Memory B cell (primary cell): ENCODE measurements at regions not wholly inside any gene's neighbourhood (a gene's known extent, or its start where the extent isn't known, plus 50 kb on each side); places are given as distances from the start of the nearest gene placed in this dataset.

Source experiments
- ATAC-seq: fragments of 150-1000 bp; cut with Tn5 transposase; 2 replicates; pipeline ENCODE4 v1.10.0; 2021; ENCODE audit warnings: low read depth, mild to moderate bottlenecking, moderate library complexity
- DNase-seq, 2 donors: peaks; one replicate each; pipeline ENCODE4 v3.0.0; 2022; ENCODE audit warnings: low spot score in 2 of 2
- H3K27ac Mint-ChIP-seq: one replicate; pipeline ENCODE4 v1.8.0; 2022; ENCODE audit warnings: mild to moderate bottlenecking, moderate library complexity, mixed read lengths
- H3K27me3 Mint-ChIP-seq: one replicate; pipeline ENCODE4 v1.8.0; 2022; ENCODE audit warnings: mixed read lengths
- H3K36me3 Mint-ChIP-seq: one replicate; pipeline ENCODE4 v1.8.0; 2022; ENCODE audit warnings: mild to moderate bottlenecking, mixed read lengths
- H3K4me1 Mint-ChIP-seq: one replicate; pipeline ENCODE4 v1.8.0; 2022; ENCODE audit warnings: mixed read lengths
- H3K4me3 Mint-ChIP-seq: one replicate; pipeline ENCODE4 v1.8.0; 2022; ENCODE audit warnings: mild to moderate bottlenecking, moderate library complexity, mixed read lengths
- H3K9me3 Mint-ChIP-seq: one replicate; pipeline ENCODE4 v1.8.0; 2022; ENCODE audit warnings: mixed read lengths

DNA sequence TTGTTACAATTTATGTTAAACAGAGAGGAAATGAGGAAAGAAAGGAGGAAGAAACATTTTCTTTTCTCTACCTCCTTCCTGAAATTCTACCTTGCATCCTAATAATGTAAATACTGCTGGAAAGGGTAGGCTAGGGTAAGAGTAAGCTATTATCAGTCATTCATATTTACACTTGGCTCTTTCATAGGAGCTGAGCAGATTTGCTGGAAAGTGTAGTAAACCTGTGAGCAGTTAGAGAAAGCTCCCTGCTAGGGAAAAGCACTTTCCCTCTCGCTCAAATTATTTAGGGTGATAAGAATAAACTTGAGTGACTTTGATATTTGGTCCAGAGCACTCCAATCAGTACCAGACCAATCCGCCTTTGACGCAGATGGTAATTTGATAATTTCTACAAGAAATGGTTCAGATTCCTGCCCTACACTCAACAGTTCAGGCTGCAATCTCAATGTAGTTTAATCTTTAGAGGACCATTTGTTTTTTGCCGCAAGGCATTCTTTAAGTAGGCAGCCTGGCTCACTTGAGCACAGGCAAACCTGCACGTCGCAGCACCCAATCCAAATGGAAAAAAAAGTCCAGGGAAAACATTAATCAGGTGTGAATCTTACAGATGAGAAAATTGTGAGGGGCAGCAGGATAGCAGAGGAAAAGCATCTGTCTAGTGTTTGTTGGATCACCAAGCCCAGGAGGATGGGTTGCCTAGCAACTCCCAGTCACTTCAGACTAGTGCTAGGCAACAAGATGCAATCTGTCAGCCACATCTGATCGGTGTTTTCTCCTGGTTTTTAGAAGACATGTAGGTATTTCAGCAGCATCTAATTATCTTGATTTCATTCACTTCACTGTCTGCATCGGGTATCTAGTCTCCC, 68.6 kb upstream of the KL start:
- ATAC-seq (no peak), DNase-seq (no peak)
- Mint-ChIP-seq H3K9me3 (peaks cover 1% of the 10 kb centered on the region), H3K4me1 (no peaks in the 10 kb centered on the region), H3K4me3 (no peak overlapping the region), H3K36me3 (no peaks in the 10 kb centered on the region), H3K27ac (no peak overlapping the region), H3K27me3 (peaks cover 3% of the 10 kb centered on the region)

DNA sequence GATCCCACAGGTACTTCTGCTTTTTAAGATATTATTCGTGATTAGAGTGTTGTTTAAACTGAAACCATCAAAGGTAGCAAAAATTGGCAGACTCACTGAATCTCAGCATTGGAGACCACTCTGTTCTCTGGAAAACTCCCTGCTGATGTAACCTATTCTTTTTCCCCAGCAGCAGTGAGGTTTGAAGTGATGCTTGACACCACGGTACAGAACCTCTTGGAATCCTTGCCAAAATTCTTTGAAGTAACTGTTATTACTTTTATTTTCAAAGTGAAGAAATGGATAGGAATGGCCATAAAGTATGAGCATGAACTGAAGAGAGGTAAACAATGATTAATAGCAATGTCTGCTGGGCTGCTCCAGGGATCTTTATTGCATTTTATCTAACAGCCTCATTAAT, 66.4 kb upstream of the KL start:
- Mint-ChIP-seq H3K4me1 (no peaks in the 10 kb centered on the region), H3K36me3 (no peaks in the 10 kb centered on the region), H3K4me3 (no peak overlapping the region), H3K27me3 (peaks cover 6% of the 10 kb centered on the region), H3K27ac (no peak overlapping the region), H3K9me3 (peaks cover under 1% of the 10 kb centered on the region)
- ATAC-seq = no peak
- DNase-seq = no peak

DNA sequence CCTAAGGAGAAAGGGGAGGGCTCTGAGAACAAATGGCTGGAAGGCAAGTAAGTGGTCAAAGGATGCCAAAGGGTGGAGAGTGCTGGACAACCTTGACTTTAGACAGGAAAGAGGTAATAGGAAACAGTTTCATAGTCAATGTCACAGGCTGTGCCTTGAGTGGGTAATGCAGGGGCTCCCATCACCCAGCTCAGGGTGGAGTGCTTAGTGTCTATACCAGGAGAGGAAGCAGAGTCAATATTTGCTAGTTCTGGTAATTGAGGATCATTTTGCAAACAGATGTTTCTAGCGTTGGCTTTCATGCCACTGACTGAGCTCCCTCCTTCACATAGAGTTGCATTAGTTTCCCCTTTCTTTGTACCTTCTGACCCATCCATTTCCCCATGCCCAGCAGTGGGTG, 64.6 kb upstream of the KL start:
- no peak for DNase-seq
- no peaks in the 10 kb centered on the region for H3K4me1 Mint-ChIP-seq
- no peak overlapping the region for H3K4me3 Mint-ChIP-seq

DNA sequence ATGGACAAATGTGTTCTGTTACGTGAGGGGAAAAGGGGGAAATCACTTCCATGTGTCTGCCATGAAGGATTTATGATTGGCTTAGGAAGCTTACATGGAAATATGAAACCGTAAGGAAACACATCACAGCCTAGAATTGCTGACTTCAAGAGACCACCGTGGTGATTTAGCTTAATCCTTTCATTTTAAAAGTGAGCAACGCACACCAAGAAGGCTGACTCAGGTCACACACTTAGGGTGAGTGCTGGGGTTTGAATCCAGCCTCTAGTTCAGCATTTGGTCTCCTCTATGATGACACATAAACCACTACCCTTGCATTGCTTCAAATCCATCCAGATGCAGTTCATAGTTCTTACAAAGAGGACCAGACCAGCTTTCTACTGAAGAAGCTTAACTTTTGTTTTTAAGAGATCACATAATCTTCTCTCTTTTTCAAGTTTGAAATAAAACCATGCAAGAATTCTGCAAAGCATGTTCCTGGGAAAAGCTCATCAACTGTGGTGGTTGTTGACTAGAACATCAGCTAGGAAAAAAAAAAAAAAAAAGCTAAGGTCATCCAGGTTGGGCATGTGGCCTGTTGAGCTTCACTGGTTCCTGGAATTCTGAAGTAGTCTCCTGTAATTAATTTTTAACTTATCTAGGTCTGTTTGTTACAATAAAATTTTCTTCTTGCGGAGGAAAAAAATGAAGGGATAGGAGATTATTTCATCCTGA, 60.2 kb upstream of the KL start:
- Mint-ChIP-seq H3K9me3 (no peaks in the 10 kb centered on the region), H3K4me3 (no peak overlapping the region), H3K27me3 (peaks cover 6% of the 10 kb centered on the region), H3K4me1 (no peaks in the 10 kb centered on the region), H3K36me3 (no peaks in the 10 kb centered on the region), H3K27ac (no peak overlapping the region)
- ATAC-seq (no peak), DNase-seq (no peak)

More for the DNA sequence above, 64.6 kb upstream of the KL start:
- Mint-ChIP-seq H3K36me3 (no peaks in the 10 kb centered on the region), H3K27ac (no peak overlapping the region), H3K27me3 (peaks cover 3% of the 10 kb centered on the region), H3K9me3 (no peaks in the 10 kb centered on the region)
- ATAC-seq = no peak

DNA sequence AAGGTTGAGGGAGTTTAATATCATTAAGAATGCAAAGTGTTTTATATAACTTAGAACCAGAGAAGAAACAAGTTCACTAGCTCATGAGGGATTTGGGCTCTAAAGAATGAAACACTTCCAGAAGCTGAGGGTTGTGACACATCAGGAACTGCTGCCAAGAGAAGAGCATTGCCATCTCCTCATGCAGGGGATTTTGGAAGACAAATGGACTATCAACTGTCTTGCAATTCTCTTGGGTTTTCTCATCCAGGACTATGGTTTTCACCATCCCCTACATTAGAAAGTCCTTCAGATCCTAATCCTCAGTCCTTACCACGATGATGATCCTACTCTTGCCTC, 59.7 kb upstream of the KL start:
- Mint-ChIP-seq H3K27me3 (peaks cover 6% of the 10 kb centered on the region), H3K4me3 (no peak overlapping the region), H3K4me1 (no peaks in the 10 kb centered on the region), H3K9me3 (no peaks in the 10 kb centered on the region), H3K27ac (no peak overlapping the region), H3K36me3 (no peaks in the 10 kb centered on the region)
- DNase-seq (no peak), ATAC-seq (no peak)

DNA sequence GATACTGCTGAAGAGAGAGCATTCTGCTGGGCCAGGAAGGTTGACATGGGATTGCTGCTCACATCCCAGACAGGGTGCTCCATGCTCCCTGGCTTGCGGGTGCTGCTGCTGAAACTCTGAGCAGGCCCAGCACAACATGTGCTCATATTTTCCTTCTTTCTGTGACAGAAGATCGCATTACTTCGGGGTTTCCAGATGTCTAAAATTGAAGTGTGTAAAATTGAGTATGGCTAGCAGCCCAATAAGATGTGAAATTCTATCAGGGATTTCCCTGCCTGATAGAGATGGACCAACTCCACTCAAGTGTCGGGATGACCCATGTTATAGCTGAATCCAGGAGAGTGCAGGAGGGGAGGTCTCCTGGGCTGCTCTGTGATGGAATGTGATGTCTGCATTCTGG, 55.6 kb upstream of the KL start:
- no peaks in the 10 kb centered on the region for H3K36me3 Mint-ChIP-seq
- DNase-seq = no peak
- H3K27ac Mint-ChIP-seq = no peak overlapping the region
- H3K9me3 Mint-ChIP-seq = no peaks in the 10 kb centered on the region
- H3K4me1 Mint-ChIP-seq = no peaks in the 10 kb centered on the region
- no peak overlapping the region for H3K4me3 Mint-ChIP-seq
- no peak for ATAC-seq
- H3K27me3 Mint-ChIP-seq = peaks cover 4% of the 10 kb centered on the region

DNA sequence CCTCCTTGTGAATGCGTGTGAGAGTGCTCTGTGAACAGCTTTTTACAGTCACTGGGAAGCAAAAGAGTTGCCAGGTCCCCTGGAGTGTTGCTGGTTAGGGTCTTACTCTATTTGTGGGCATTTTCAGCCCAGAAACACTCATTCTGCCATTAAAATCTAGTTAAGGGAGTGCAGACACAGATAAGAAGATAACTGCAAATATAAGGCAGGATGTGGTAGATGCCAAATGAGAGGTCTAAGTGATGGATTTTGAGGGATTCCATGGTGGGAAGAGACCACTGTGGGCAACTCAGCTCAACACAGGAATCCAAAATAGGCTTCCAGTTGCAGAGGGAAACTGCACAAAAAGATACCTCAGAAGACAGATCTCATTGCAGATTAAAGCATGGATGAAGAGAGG, 54.5 kb upstream of the KL start:
- Mint-ChIP-seq H3K27ac (no peak overlapping the region), H3K9me3 (no peaks in the 10 kb centered on the region), H3K36me3 (no peaks in the 10 kb centered on the region), H3K27me3 (peaks cover 4% of the 10 kb centered on the region), H3K4me3 (no peak overlapping the region), H3K4me1 (no peaks in the 10 kb centered on the region)
- ATAC-seq = no peak
- DNase-seq = no peak

DNA sequence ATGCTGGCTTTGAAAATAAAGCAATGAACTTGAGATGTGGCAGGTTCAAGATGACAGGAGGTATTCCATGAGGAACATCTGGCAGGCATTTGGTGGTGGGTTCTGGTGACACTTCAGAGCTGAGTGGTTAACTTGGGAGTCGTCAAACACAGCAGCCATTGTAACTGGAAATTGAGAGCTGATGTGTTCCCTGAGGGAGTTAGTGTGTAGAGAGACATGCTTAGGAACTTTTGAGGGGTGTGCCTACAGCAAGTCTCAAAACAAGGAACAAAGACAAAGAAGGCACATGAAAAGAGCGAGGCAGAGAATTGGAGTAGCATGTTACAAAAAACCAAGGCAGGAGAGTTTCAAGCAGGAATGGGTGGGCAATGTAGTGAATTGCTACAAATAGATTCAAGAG, 53.9 kb upstream of the KL start:
- no peak for DNase-seq
- Mint-ChIP-seq H3K27ac (no peak overlapping the region), H3K4me1 (no peaks in the 10 kb centered on the region), H3K4me3 (no peak overlapping the region), H3K36me3 (no peaks in the 10 kb centered on the region), H3K9me3 (no peaks in the 10 kb centered on the region), H3K27me3 (peaks cover 4% of the 10 kb centered on the region)
- no peak for ATAC-seq

DNA sequence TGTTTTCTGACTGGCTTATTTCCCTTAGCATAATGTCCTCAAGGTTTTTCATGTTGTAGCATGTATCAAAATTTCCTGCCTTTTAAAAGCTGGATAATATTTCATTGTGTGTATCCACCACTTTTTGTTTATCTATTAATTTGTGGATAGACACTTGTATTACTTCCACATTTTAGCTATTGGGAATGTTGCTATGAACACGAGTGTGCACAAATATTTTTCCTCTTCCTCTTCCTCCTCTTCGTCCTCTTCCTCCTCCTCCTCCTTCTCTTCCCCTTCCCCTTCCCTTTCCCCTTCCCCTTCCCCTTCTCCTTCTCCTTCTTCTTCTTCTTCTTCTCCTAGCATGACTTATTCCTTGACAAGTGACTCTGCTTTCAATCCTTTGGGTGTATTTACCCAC, 51.2 kb upstream of the KL start:
- H3K27me3 Mint-ChIP-seq = peaks cover 6% of the 10 kb centered on the region
- H3K9me3 Mint-ChIP-seq = no peaks in the 10 kb centered on the region
- DNase-seq (no peak), ATAC-seq (no peak)
- H3K27ac Mint-ChIP-seq = no peak overlapping the region
- no peak overlapping the region for H3K4me3 Mint-ChIP-seq
- peaks cover 3% of the 10 kb centered on the region for H3K4me1 Mint-ChIP-seq
- H3K36me3 Mint-ChIP-seq = no peaks in the 10 kb centered on the region
